GM12878 (cell line): ENCODE measurements at regions not wholly inside any gene's neighbourhood (a gene's known extent, or its start where the extent isn't known, plus 50 kb on each side); places are given as distances from the start of the nearest gene placed in this dataset.

Experiments used
- CREM ChIP-seq: IDR thresholded peaks from 2 replicates; pipeline ENCODE4 v1.6.1; 2014; ENCODE audit warnings: antibody characterized with exemption, low read depth
- CTCF ChIP-seq, 3 experiments: IDR thresholded peaks in 2 of 3; conservative IDR thresholded peaks in 1 of 3; 2 replicates each; pipeline ENCODE4 v1.5.1; 2011; ENCODE audit warnings: low read depth in 3 of 3, low read length in 3 of 3, mild to moderate bottlenecking in 3 of 3, control low read depth in 2 of 3, moderate library complexity in 2 of 3, inconsistent platforms in 1 of 3, mixed read lengths in 1 of 3; ENCODE audit not compliant: control insufficient read depth in 2 of 3, insufficient read depth in 1 of 3; ENCODE audit errors: extremely low read depth in 1 of 3
- MAX ChIP-seq: IDR thresholded peaks from 2 replicates; pipeline ENCODE4 v1.6.1; 2012; ENCODE audit warnings: low read depth, low read length, improper control_type of control experiment

DNA sequence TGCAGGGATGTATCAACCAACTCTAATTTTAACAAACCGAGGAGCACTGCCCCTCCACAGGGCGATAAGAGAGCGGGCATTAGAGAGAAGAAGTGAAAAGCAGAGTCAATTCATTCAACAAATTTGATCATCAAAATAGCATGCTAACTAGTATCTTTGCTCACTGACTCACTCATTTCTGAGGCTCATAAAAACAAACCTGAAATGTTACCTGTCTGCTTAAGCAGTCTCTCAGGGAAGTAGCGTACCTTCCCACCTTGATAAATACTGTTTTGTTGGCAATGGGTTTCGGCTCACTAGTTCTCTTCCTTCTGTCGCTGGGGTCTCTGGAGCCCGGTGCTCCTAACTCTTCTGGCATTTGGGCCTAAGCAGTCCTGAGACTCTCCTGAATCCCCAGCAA, 248.8 kb downstream of the IRS1 start:
- TF ChIP-seq CTCF (IDR thresholded peaks at IDR 0.05 in 2 of 3, conservative IDR thresholded peaks at IDR 0.05 in 1 of 3; ENCODE audit: control insufficient read depth in 2 of 3, extremely low read depth in 1 of 3, insufficient read depth in 1 of 3, low read depth in 3 of 3, low read length in 3 of 3) (no peak), MAX (no peak), CREM (no peak)
